Kidney (tissue), 13 donors: ENCODE measurements at regions not wholly inside any gene's neighbourhood (a gene's known extent, or its start where the extent isn't known, plus 50 kb on each side); places are given as distances from the start of the nearest gene placed in this dataset.

Experiments
- DNase-seq, 5 donors: peaks; one replicate each; pipeline ENCODE4 v3.0.0-alpha.2; 2013 to 2020
- FAIRE-seq: peaks from 2 replicates; lab custom pipeline; 2012; peaks lifted over from hg19 to GRCh38; lab: Jason Lieb, UNC
- H3K27ac ChIP-seq, 2 donors: one replicate each; pipeline ENCODE4 v1.7.0; 2013; ENCODE audit warnings: low read depth in 2 of 2, low read length in 2 of 2, inconsistent platforms in 1 of 2
- H3K27me3 ChIP-seq: one replicate; pipeline ENCODE4 v1.7.1; 2013; ENCODE audit warnings: low read length, inconsistent platforms; ENCODE audit not compliant: control insufficient read depth, insufficient read depth
- H3K36me3 ChIP-seq, 3 donors: one replicate each; pipeline versions ENCODE4 v1.7.0 to v1.7.1; 2013; ENCODE audit warnings: low read length in 3 of 3, control low read depth in 1 of 3, inconsistent platforms in 1 of 3; ENCODE audit not compliant: insufficient read depth in 3 of 3, control insufficient read depth in 2 of 3
- H3K4me1 ChIP-seq, 3 donors: one replicate each; pipeline versions ENCODE4 v1.7.0 to v1.7.1; 2013; ENCODE audit warnings: low read length in 3 of 3, inconsistent platforms in 1 of 3, low read depth in 1 of 3; ENCODE audit not compliant: control insufficient read depth in 2 of 3, insufficient read depth in 2 of 3
- H3K4me3 ChIP-seq, 3 donors: one replicate each; pipeline versions ENCODE4 v1.7.0 to v1.8.1; 2013; ENCODE audit warnings: low read length in 3 of 3, control low read depth in 1 of 3, inconsistent platforms in 1 of 3
- H3K9ac ChIP-seq, 3 donors: one replicate each; pipeline versions ENCODE4 v1.7.0 to v1.7.1; 2013; ENCODE audit warnings: low read length in 3 of 3, control low read depth in 1 of 3, inconsistent platforms in 1 of 3
- H3K9me3 ChIP-seq, 3 donors: one replicate each; pipeline versions ENCODE4 v1.7.0 to v1.7.1; 2013; ENCODE audit warnings: low read length in 3 of 3, control low read depth in 1 of 3, inconsistent platforms in 1 of 3; ENCODE audit not compliant: control insufficient read depth in 2 of 3, insufficient read depth in 1 of 3
- CTCF ChIP-seq: IDR thresholded peaks from 3 replicates; pipeline ENCODE4 v1.5.1; 2012; ENCODE audit warnings: mild to moderate bottlenecking, moderate library complexity, borderline replicate concordance; ENCODE audit not compliant: insufficient read depth; ENCODE audit errors: extremely low read depth
- intact Hi-C: fragments of 100-400 bp; cut with DNase I; formaldehyde crosslinking; loops from one replicate; pipeline ENCODE4 v1.11.1; 2022
- donor health status: control.
- donor health status: control.
- donor health status: control.
- donor health status: control.
- donor health status: control.
- donor health status: DM: yes; HTN: yes; CAD: no.
- donor health status: Normal renal cell carcinoma (clear cell type).

GRCh38 chr5:135228222-135228621 is 170.8 kb downstream of the MACROH2A1 start:
- H3K36me3 ChIP-seq = no peaks in the 10 kb centered on the region
- TF ChIP-seq CTCF = no peak
- peaks cover 0 to 1% (median 0%) of the 10 kb centered on the region in 3 donors for H3K4me1 ChIP-seq
- H3K9me3 ChIP-seq = peaks cover 0 to 10% (median 2%) of the 10 kb centered on the region in 3 donors
- intact Hi-C loops = no loop called here
- no peak for FAIRE-seq
- H3K9ac ChIP-seq = no peak overlapping the region
- H3K27me3 ChIP-seq = no peaks in the 10 kb centered on the region
- no peak overlapping the region for H3K27ac ChIP-seq
- DNase-seq = no peak
- no peak overlapping the region for H3K4me3 ChIP-seq

- FAIRE-seq (no peak), DNase-seq (peak in 1 of 5 donors; percentile 18)
- H3K9me3 ChIP-seq = peaks cover 0 to 10% (median 2%) of the 10 kb centered on the region in 3 donors
- no peak overlapping the region for H3K27ac ChIP-seq
- H3K27me3 ChIP-seq = no peaks in the 10 kb centered on the region
- no peaks in the 10 kb centered on the region for H3K4me1 ChIP-seq
- H3K9ac ChIP-seq = no peak overlapping the region
- intact Hi-C loops = no loop called here
- H3K36me3 ChIP-seq = no peaks in the 10 kb centered on the region
- H3K4me3 ChIP-seq = no peak overlapping the region
- no peak for TF ChIP-seq CTCF
Observed at GRCh38 chr5:135227064-135228022, 171.7 kb downstream of the MACROH2A1 start.

GRCh38 chr5:135225856-135226560 is 173.0 kb downstream of the MACROH2A1 start:
- H3K36me3 ChIP-seq = no peaks in the 10 kb centered on the region
- no peak for TF ChIP-seq CTCF
- H3K9me3 ChIP-seq = peaks cover 0 to 10% (median 2%) of the 10 kb centered on the region in 3 donors
- no peak overlapping the region for H3K9ac ChIP-seq
- H3K27ac ChIP-seq = no peak overlapping the region
- intact Hi-C loops = no loop called here
- peak in 4 of 5 donors; percentile 9 to 63 (median 35) for DNase-seq
- no peak overlapping the region for H3K4me3 ChIP-seq
- no peak for FAIRE-seq
- no peaks in the 10 kb centered on the region for H3K27me3 ChIP-seq
- H3K4me1 ChIP-seq = no peaks in the 10 kb centered on the region
